Body of pancreas (tissue), 4 donors: ENCODE measurements at regions not wholly inside any gene's neighbourhood (a gene's known extent, or its start where the extent isn't known, plus 50 kb on each side); places are given as distances from the start of the nearest gene placed in this dataset.

ENCODE experiments used
- POLR2A ChIP-seq, 3 donors: fragments of 450-650 bp; IDR thresholded peaks; one replicate each; pipeline ENCODE4 v1.6.1; 2016; ENCODE audit warnings: antibody characterized with exemption in 3 of 3, mild to moderate bottlenecking in 2 of 3
- TF ChIP-seq, protein P1 (sequence below), 7 experiments: fragments of 450-650 bp in 4 of 7; fragments of 200-600 bp in 3 of 7; sonication (generic) in 3 of 7; IDR thresholded peaks; one replicate each; pipeline ENCODE4 v1.5.1; 2016 to 2019; ENCODE audit warnings: antibody characterized with exemption in 7 of 7

DNA sequence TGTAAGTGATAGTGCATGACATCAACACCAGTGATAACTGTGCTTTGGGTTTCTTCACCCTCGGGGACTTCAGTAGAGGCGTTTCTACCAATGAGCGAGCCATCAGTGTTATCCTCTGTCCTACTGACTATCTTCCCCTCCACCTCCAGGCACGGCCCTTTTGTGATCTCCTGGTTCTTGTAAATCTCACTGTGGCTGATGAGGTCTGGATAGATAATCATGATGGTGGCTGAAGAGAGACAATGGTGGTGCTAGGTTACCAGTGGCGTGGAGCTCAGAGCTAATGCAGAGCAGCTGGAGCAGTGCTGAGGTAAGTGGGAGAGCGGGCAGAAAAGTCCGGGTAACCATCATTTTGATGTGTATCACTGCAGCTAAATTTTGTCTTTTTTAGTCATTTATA lies 816.6 kb downstream of the GLUD2 start:
- no peak for TF ChIP-seq POLR2A (IDR thresholded peaks at IDR 0.05)
- TF ChIP-seq, protein P1, sequence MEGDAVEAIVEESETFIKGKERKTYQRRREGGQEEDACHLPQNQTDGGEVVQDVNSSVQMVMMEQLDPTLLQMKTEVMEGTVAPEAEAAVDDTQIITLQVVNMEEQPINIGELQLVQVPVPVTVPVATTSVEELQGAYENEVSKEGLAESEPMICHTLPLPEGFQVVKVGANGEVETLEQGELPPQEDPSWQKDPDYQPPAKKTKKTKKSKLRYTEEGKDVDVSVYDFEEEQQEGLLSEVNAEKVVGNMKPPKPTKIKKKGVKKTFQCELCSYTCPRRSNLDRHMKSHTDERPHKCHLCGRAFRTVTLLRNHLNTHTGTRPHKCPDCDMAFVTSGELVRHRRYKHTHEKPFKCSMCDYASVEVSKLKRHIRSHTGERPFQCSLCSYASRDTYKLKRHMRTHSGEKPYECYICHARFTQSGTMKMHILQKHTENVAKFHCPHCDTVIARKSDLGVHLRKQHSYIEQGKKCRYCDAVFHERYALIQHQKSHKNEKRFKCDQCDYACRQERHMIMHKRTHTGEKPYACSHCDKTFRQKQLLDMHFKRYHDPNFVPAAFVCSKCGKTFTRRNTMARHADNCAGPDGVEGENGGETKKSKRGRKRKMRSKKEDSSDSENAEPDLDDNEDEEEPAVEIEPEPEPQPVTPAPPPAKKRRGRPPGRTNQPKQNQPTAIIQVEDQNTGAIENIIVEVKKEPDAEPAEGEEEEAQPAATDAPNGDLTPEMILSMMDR (IDR thresholded peaks at IDR 0.05), result no peak
